ENCODE measurements at regions not wholly inside any gene's neighbourhood (a gene's known extent, or its start where the extent isn't known, plus 50 kb on each side); places are given as distances from the start of the nearest gene placed in this dataset.

DNA sequence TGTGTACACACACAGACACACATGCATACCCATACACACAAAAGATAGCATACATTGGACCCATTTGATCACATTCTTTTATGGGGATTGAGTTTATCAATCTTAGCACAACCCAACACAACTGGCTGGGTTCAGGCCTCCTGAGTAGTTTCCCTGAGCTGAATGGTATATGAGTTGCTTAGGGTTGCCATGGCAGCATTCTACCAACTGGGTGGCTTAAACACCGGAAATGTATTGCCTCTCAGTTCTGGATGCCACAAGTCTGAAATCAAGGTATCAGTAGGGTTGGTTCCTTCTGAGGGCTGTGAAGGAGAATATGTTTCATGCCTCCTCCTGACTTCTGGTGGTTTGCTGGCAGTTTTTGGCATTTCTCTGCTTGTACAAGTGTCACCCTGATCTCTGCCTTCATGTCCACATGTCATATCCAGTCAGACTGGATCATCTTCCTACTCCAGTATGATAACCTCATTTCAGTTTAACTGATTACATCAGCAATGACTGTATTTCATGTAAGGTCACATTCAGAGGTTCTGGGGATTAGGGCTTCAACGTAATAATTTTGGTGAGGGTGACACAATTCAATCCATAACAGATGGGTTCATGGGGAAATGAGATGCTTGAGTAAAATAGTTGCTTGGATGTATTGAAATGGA, 212.7 kb downstream of the KCNE4 start:
- dilution Hi-C loops (cut with MboI; ENCODE audit: extremely low pct_ligation_motif_present, low sequenced_read_pairs), result no loop called here
- H3K9me3 ChIP-seq (ENCODE audit: control insufficient read depth, low read depth, low read length), result peaks cover 2% of the 10 kb centered on the region
- H3K27ac ChIP-seq (ENCODE audit: control insufficient read depth, insufficient read depth, low read length), result no peak overlapping the region
- H3K4me3 ChIP-seq (ENCODE audit: control insufficient read depth in 2 of 3, extremely low read depth in 1 of 3, insufficient read depth in 2 of 3, low read depth in 1 of 3, low read length in 3 of 3), result no peak overlapping the region
- H3K4me2 ChIP-seq (ENCODE audit: control insufficient read depth, extremely low read depth, insufficient read depth, low read depth, low read length), result no peak overlapping the region
- no peaks in the 10 kb centered on the region for H3K36me3 ChIP-seq (ENCODE audit: control insufficient read depth in 2 of 2, extremely low read depth in 1 of 2, insufficient read depth in 2 of 2, low read length in 2 of 2)
- peaks cover 36% of the 10 kb centered on the region for H3K4me1 ChIP-seq (ENCODE audit: control insufficient read depth, extremely low read depth, insufficient read depth, low read length)
- DNase-seq (ENCODE audit: low read depth, low spot score) (no peak), FAIRE-seq (peak; percentile 48)
- H3K27me3 ChIP-seq (ENCODE audit: control insufficient read depth, extremely low read depth, insufficient read depth, low read length), result no peaks in the 10 kb centered on the region
- no peaks in the 10 kb centered on the region for H3K79me2 ChIP-seq (ENCODE audit: control insufficient read depth, insufficient read depth, low read length)
- no peaks in the 10 kb centered on the region for H3K9me1 ChIP-seq (ENCODE audit: control insufficient read depth, extremely low read depth, insufficient read depth, low read length)
- TF ChIP-seq, protein P1, sequence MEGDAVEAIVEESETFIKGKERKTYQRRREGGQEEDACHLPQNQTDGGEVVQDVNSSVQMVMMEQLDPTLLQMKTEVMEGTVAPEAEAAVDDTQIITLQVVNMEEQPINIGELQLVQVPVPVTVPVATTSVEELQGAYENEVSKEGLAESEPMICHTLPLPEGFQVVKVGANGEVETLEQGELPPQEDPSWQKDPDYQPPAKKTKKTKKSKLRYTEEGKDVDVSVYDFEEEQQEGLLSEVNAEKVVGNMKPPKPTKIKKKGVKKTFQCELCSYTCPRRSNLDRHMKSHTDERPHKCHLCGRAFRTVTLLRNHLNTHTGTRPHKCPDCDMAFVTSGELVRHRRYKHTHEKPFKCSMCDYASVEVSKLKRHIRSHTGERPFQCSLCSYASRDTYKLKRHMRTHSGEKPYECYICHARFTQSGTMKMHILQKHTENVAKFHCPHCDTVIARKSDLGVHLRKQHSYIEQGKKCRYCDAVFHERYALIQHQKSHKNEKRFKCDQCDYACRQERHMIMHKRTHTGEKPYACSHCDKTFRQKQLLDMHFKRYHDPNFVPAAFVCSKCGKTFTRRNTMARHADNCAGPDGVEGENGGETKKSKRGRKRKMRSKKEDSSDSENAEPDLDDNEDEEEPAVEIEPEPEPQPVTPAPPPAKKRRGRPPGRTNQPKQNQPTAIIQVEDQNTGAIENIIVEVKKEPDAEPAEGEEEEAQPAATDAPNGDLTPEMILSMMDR (optimal IDR thresholded peaks at IDR 0.05 in 1 of 3, IDR thresholded peaks at IDR 0.05 in 1 of 3, conservative IDR thresholded peaks at IDR 0.05 in 1 of 3; ENCODE audit: extremely low read depth in 1 of 3, insufficient read depth in 2 of 3, low read length in 3 of 3), result no peak
- TF ChIP-seq EZH2 (IDR thresholded peaks at IDR 0.05; ENCODE audit: low read length), result no peak
- peak overlapping the region; percentile 56 for H2AFZ ChIP-seq (ENCODE audit: control insufficient read depth, low read length)
- no peaks in the 10 kb centered on the region for H4K20me1 ChIP-seq (ENCODE audit: control insufficient read depth, extremely low read depth, insufficient read depth, low read length)
- no peak overlapping the region for H3K9ac ChIP-seq (ENCODE audit: control insufficient read depth, extremely low read depth, insufficient read depth, low read length)

DNA sequence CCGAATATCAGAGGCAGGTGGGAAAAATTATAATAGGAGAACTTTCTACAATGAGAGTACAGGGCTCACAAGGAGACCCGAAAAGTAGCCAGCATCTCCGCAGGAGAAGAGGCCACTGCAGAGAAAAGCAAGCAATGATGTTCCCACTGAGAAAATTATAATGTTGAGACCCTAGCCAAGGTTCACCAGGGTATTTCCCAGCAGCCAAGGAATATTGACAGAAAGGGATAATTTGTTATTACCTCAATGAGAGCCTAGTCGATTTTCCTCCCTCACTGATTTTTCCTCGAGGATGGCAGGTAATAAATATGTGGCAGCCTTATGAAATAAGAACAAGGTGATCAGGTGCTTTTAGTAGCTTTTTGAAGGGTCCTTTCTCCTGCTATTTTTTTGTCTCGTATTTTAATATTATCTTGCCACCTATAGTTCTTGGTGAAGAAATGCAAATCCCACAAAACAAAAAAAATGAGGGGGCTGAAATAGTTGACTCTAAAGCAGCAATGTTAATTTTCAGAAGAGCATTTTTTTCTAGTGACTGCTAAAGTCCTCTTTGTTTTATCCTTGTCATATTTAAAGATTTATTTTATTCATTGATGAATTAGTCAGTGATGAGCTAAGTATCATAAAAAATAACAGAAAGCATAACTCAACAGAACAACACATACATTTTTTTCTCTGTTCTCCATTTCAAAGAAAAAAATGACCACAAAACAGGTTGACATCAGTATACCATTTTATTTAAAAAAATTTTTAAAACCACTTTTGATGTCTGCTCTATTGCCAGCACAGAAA, 215.4 kb downstream of the KCNE4 start:
- H3K4me2 ChIP-seq (ENCODE audit: control insufficient read depth, extremely low read depth, insufficient read depth, low read depth, low read length), result no peak overlapping the region
- H3K27ac ChIP-seq (ENCODE audit: control insufficient read depth, insufficient read depth, low read length), result no peak overlapping the region
- FAIRE-seq (no peak), DNase-seq (ENCODE audit: low read depth, low spot score) (no peak)
- dilution Hi-C loops (cut with MboI; ENCODE audit: extremely low pct_ligation_motif_present, low sequenced_read_pairs), result no loop called here
- no peak overlapping the region for H2AFZ ChIP-seq (ENCODE audit: control insufficient read depth, low read length)
- H3K9me3 ChIP-seq (ENCODE audit: control insufficient read depth, low read depth, low read length), result no peaks in the 10 kb centered on the region
- H3K36me3 ChIP-seq (ENCODE audit: control insufficient read depth in 2 of 2, extremely low read depth in 1 of 2, insufficient read depth in 2 of 2, low read length in 2 of 2), result no peaks in the 10 kb centered on the region
- TF ChIP-seq, protein P1 (optimal IDR thresholded peaks at IDR 0.05 in 1 of 3, IDR thresholded peaks at IDR 0.05 in 1 of 3, conservative IDR thresholded peaks at IDR 0.05 in 1 of 3; ENCODE audit: extremely low read depth in 1 of 3, insufficient read depth in 2 of 3, low read length in 3 of 3), result no peak
- TF ChIP-seq EZH2 (IDR thresholded peaks at IDR 0.05; ENCODE audit: low read length), result no peak
- no peaks in the 10 kb centered on the region for H3K79me2 ChIP-seq (ENCODE audit: control insufficient read depth, insufficient read depth, low read length)
- no peak overlapping the region for H3K4me3 ChIP-seq (ENCODE audit: control insufficient read depth in 2 of 3, extremely low read depth in 1 of 3, insufficient read depth in 2 of 3, low read depth in 1 of 3, low read length in 3 of 3)
- no peaks in the 10 kb centered on the region for H3K27me3 ChIP-seq (ENCODE audit: control insufficient read depth, extremely low read depth, insufficient read depth, low read length)
- no peaks in the 10 kb centered on the region for H3K9me1 ChIP-seq (ENCODE audit: control insufficient read depth, extremely low read depth, insufficient read depth, low read length)
- H3K9ac ChIP-seq (ENCODE audit: control insufficient read depth, extremely low read depth, insufficient read depth, low read length), result no peak overlapping the region
- no peaks in the 10 kb centered on the region for H4K20me1 ChIP-seq (ENCODE audit: control insufficient read depth, extremely low read depth, insufficient read depth, low read length)
- H3K4me1 ChIP-seq (ENCODE audit: control insufficient read depth, extremely low read depth, insufficient read depth, low read length), result peaks cover 13% of the 10 kb centered on the region

Data from keratinocyte (primary cell).